Right lobe of liver (tissue), 6 donors: ENCODE measurements at regions not wholly inside any gene's neighbourhood (a gene's known extent, or its start where the extent isn't known, plus 50 kb on each side); places are given as distances from the start of the nearest gene placed in this dataset.

ENCODE experiments used
- ATAC-seq, 4 donors: fragments of 200-7000 bp; cut with Tn5 transposase; one replicate each; pipeline ENCODE4 v1.9.1; 2020; ENCODE audit warnings: mild to moderate bottlenecking in 4 of 4, moderate library complexity in 4 of 4
- DNase-seq, 3 donors: peaks; one replicate each; pipeline ENCODE4 v3.0.0-alpha.2; 2020
- H3K27ac ChIP-seq, 3 donors: fragments of 200-600 bp; one replicate each; pipeline ENCODE4 v1.8.0; 2022
- H3K27me3 ChIP-seq, 2 donors: fragments of 200-600 bp; one replicate each; pipeline ENCODE4 v1.8.0; 2022
- H3K36me3 ChIP-seq, 4 donors: fragments of 200-600 bp; sonication (generic) in 1 of 4; one replicate each; pipeline versions ENCODE4 v1.5.1 to v1.8.0; 2017 to 2022; ENCODE audit warnings: control low read depth in 1 of 4
- H3K4me1 ChIP-seq, 4 donors: fragments of 200-600 bp; sonication (generic) in 1 of 4; one replicate each; pipeline versions ENCODE4 v1.5.1 to v1.8.0; 2017 to 2022; ENCODE audit warnings: control low read depth in 1 of 4
- H3K4me3 ChIP-seq, 3 donors: fragments of 200-600 bp; one replicate each; pipeline ENCODE4 v1.8.0; 2022
- H3K9me3 ChIP-seq, 4 donors: fragments of 200-600 bp; sonication (generic) in 1 of 4; one replicate each; pipeline versions ENCODE4 v1.5.1 to v1.8.0; 2017 to 2022; ENCODE audit warnings: control low read depth in 1 of 4
- CTCF ChIP-seq, 4 donors: fragments of 200-600 bp in 3 of 4; fragments of 450-650 bp in 1 of 4; IDR thresholded peaks; one replicate each; pipeline versions ENCODE4 v1.5.1 to v1.8.0; 2016 to 2022; ENCODE audit warnings: antibody characterized with exemption in 4 of 4, mild to moderate bottlenecking in 2 of 4
- POLR2A ChIP-seq: fragments of 450-650 bp; IDR thresholded peaks from one replicate; pipeline ENCODE4 v1.6.1; 2017; ENCODE audit warnings: antibody characterized with exemption, mild to moderate bottlenecking
- WGBS: methylation state at CpG from one replicate; pipeline ENCODE4 v1.1.6; 2018; ENCODE audit warnings: low coverage, low lambda C conversion rate; ENCODE audit not compliant: insufficient coverage; ENCODE audit errors: missing lambda C conversion rate; 5-methylcytosine and 5-hydroxymethylcytosine counted together
- intact Hi-C, 2 donors: fragments of 100-400 bp; cut with DNase I; formaldehyde crosslinking; loops; one replicate each; pipeline versions ENCODE4 v1.11.2 to v1.14.1; 2022
- donor health status: DM: no; HTN: yes; CAD: no.
- donor health status: DM: no; HTN: no; CAD: no.
- donor health status: DM: no; HTN: no; CAD: no.
- donor health status: DM: no; HTN: yes; CAD: no.
- donor health status: DM: no; HTN: yes; CAD: no.

GRCh38 chr1:177891809-177892208, 78.0 kb downstream of the SEC16B start:
- Histone ChIP-seq H3K9me3 (no peaks in the 10 kb centered on the region), H3K4me3 (no peak overlapping the region), H3K4me1 (no peaks in the 10 kb centered on the region), H3K36me3 (no peaks in the 10 kb centered on the region), H3K27me3 (peaks cover 0 to 3% of the 10 kb centered on the region in 2 donors), H3K27ac (no peak overlapping the region)
- WGBS = no CpG with 5 or more reads among the region's 1 CpG
- intact Hi-C loops = no loop called here
- no peak for TF ChIP-seq POLR2A
- TF ChIP-seq CTCF (IDR thresholded peaks at IDR 0.05) = no peak
- ATAC-seq (no peak), DNase-seq (no peak)

GRCh38 chr1:177890479-177890878, 79.4 kb downstream of the SEC16B start:
- TF ChIP-seq POLR2A (no peak), CTCF (IDR thresholded peaks at IDR 0.05) (no peak)
- Histone ChIP-seq H3K4me1 (no peaks in the 10 kb centered on the region), H3K9me3 (no peaks in the 10 kb centered on the region), H3K4me3 (no peak overlapping the region), H3K36me3 (no peaks in the 10 kb centered on the region), H3K27ac (no peak overlapping the region), H3K27me3 (peaks cover 0 to 3% of the 10 kb centered on the region in 2 donors)
- DNase-seq (no peak), ATAC-seq (no peak)
- intact Hi-C loops = no loop called here
- WGBS = 53% methylated on average over 1 of the region's 1 CpG

GRCh38 chr1:177884479-177885021, 85.3 kb downstream of the SEC16B start:
- Histone ChIP-seq H3K27ac (no peak overlapping the region), H3K4me1 (no peaks in the 10 kb centered on the region), H3K36me3 (no peaks in the 10 kb centered on the region), H3K4me3 (no peak overlapping the region), H3K9me3 (no peaks in the 10 kb centered on the region), H3K27me3 (peaks cover 0 to 3% of the 10 kb centered on the region in 2 donors)
- TF ChIP-seq POLR2A (no peak), CTCF (IDR thresholded peaks at IDR 0.05) (no peak)
- ATAC-seq = no peak
- no peak for DNase-seq
- intact Hi-C loops = no loop called here

GRCh38 chr1:177883581-177883980, 86.3 kb downstream of the SEC16B start:
- DNase-seq (no peak), ATAC-seq (no peak)
- Histone ChIP-seq H3K36me3 (no peaks in the 10 kb centered on the region), H3K4me1 (no peaks in the 10 kb centered on the region), H3K4me3 (no peak overlapping the region), H3K27me3 (peaks cover 0 to 3% of the 10 kb centered on the region in 2 donors), H3K27ac (no peak overlapping the region), H3K9me3 (no peaks in the 10 kb centered on the region)
- 87% methylated on average over 3 of the region's 3 CpGs for WGBS
- intact Hi-C loops = no loop called here
- TF ChIP-seq CTCF (IDR thresholded peaks at IDR 0.05) = no peak

- H3K4me1 ChIP-seq = no peaks in the 10 kb centered on the region
- ATAC-seq (no peak), DNase-seq (no peak)
- H3K27ac ChIP-seq = no peak overlapping the region
- TF ChIP-seq CTCF (IDR thresholded peaks at IDR 0.05) (no peak), POLR2A (no peak)
- H3K27me3 ChIP-seq = no peaks in the 10 kb centered on the region
- H3K9me3 ChIP-seq = no peaks in the 10 kb centered on the region
- WGBS = 42% methylated on average over 6 of the region's 7 CpGs
- no peak overlapping the region for H3K4me3 ChIP-seq
- no peaks in the 10 kb centered on the region for H3K36me3 ChIP-seq
- intact Hi-C loops = no loop called here
Observed at GRCh38 chr1:177880339-177880891, 89.4 kb downstream of the SEC16B start.
